GM18907 (cell line): ENCODE measurements at regions not wholly inside any gene's neighbourhood (a gene's known extent, or its start where the extent isn't known, plus 50 kb on each side); places are given as distances from the start of the nearest gene placed in this dataset.
"Not testable (repeated sequence)": the region's sequence is repeated elsewhere in the genome, so short reads cannot be mapped to it uniquely, and the experiment has no call there.

Experiments used
- ATAC-seq: cut with Tn5 transposase; IDR thresholded peaks from one replicate; pipeline ENCODE4 v1.9.1; 2021; ENCODE audit warnings: mild to moderate bottlenecking, moderate library complexity; ENCODE audit not compliant: unreplicated experiment

GRCh38 chr2:176997792-176998169 is 214.8 kb upstream of the HNRNPA3 start:
- ATAC-seq: no peak

DNA sequence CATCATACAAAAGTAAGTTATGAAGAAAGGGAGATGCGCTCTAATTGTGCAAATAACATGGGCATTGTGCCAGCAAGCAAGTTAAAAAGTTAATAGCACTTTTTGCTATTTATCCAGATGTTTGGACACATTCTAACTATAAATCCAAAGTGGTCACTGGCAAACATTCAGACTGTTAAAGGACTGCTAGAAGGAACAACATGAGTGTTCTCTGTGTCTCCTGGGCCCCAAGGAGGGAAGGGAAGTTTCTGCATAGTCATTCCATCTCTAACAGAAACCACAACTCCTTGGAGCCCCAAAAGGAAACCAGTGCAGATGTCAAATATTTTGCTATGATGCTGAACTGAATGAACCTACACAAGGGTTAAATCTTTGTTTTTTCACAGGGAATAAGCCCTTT is 213.3 kb upstream of the HNRNPA3 start:
- ATAC-seq: peak; percentile 83

DNA sequence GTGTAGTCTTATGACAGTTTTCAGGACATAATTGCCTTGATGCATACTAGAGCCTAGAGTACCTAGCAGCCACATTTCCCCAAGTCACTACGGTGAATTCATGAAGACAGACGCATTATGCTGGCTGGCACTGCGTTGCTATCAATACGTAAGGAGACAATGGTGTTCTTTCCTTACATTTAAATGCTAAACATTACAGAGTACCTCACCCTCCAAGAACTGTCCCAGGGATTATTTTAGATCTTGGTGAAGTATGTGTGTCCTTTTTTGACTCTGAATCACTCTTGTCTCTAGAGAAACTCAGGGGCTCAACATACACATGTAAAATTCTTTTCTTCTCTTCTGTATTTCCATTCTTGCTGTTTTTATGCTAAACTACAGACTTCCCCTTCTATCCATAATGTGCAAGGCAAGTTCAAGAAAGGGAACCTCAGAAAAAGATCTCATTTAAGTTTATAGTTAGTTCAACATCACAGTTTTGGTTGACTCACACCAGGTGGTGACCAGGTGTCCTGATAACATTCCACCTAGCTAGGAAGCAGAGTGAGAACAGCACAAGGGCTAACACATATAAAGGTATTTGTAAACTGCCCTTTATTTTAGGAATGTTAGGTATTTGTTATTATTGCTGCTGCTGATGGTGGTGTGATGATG is 212.4 kb upstream of the HNRNPA3 start:
- no peak for ATAC-seq

GRCh38 chr2:177000715-177001072 is 211.9 kb upstream of the HNRNPA3 start:
- no peak for ATAC-seq

GRCh38 chr2:177001334-177001733 is 211.3 kb upstream of the HNRNPA3 start:
- no peak for ATAC-seq

- no peak for ATAC-seq
Observed at GRCh38 chr2:177002983-177003382, 209.6 kb upstream of the HNRNPA3 start.

- not testable (repeated sequence) for ATAC-seq
Observed at GRCh38 chr2:177007726-177008125, 204.9 kb upstream of the HNRNPA3 start.

DNA sequence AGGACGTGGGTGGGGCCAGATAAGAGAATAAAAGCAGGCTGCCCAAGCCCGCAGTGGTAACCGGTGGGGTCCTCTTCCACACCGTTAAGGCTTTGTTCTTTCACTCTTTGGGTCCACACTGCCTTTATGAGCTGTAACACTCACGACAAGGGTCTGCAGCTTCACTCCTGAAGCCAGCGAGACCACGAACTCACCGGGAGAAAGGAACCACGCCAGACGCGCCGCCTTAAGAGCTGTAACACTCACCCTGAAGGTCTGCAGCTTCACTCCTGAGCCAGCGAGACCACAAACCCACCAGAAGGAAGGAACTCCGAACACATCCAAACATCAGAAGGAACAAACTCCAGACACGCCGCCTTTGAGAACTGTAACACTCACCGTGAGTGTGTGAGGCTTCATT is 203.9 kb upstream of the HNRNPA3 start:
- ATAC-seq: not testable (repeated sequence)

DNA sequence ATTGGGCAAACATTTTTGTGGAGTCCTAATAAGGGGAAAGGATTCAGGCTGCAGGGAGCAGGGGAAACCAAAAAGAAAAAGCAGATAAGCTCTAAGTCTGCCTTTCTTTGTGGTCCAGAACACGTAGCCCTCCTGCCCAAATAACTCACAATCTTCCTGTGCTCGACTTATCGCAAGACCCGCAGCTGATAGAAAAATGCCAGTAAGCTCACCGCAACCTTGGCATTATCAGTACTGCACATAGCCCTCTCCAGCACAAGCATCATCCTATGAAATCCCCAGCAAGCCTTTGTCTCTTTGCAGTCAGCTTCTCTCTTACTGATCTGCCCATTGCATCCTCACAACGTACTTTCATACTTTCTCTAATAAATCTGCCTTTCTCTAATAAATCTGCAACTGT is 202.4 kb upstream of the HNRNPA3 start:
- ATAC-seq: no peak

DNA sequence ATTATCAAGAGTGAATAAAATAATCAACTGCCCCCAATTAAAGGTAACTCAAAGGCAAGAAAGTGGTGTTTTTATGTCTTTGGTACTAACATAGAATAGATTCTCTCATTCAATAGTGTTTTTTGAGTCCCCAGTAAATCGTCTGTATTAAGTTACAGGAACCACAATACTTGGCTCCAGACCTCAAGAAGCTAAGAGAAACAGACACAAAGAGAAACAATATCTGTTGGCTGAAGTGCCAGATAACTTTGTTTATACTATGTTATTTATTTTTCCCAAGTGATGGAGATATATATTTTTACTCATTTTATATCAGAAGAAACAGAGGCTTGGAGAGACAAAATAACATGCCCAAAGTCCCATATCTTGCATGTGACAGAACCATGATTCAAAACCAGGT is 201.7 kb upstream of the HNRNPA3 start:
- no peak for ATAC-seq

DNA sequence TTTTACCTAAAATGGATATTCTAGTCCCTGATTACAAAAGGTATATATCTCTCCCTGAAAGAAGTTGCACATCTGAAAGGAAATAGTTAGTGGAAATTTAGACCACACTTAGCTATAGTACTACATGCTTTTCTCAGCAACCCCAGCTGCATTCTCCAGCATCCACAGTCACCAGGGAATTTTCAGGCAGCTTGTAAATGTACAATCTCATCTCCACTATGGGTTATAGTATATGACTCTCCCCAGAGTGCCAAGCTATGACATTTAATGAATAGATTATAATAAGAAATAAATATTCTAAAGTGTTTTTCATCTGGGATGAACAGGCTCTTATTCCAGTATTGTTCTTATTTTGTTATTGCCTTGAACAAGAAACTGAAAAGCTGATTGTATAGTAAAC is 197.6 kb upstream of the HNRNPA3 start:
- ATAC-seq: no peak

DNA sequence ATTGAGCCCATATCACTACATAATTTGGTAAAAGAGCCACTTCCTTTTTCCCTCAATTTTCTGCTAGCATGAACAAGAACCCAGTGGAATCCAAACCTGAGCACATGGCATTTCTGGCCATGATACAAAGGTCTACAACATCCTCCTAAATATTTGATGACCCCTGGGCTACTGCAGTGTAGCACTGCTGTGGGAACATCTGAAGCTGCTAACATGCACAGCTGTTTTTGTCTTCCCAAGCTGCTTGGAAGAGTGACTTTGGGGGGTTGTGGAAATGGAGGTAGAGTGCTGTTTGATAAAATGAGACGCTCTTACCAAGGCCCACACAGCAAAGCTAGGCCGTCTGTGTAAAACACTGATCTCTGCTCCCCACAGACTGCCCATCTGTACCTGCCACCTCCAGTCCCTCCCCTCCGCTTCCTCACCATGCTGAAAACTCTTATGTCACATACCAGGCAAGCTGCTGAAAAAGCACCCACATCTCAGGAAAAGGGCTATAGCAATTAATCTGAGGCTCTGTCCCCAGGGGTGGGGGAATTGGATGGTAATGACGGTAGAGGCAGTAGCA is 197.2 kb upstream of the HNRNPA3 start:
- ATAC-seq: no peak

DNA sequence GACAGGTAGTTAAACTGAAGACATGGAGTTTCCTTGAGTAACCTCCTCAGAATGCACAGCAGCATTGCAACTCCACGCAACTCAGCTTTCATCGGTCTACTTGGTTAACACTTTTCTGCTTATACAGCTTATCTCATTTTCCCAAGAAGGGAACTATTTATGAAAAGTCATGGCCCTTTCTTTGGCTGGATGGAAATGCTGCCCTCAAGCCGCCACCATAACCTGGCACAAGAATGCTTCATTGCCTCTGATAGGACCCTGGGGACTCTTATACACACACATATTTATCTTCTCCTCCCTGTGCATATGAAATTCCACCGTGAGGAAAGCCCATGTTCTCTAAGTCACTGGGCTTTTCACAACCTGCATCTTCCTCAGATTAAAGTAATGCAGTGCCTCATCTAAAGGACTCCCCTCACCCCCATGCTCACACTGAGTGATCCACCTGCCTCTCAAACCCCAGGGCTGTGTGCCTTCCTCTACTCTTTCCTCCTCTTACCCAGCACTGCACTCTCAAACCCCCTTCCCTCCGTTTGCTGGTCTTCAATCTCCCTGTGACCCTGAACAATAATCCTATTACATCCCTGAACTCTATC is 192.0 kb upstream of the HNRNPA3 start:
- ATAC-seq: no peak

- ATAC-seq: no peak
Observed at GRCh38 chr2:177021706-177022343, 190.8 kb upstream of the HNRNPA3 start.

- no peak for ATAC-seq
Observed at GRCh38 chr2:177024765-177025164, 187.8 kb upstream of the HNRNPA3 start.

DNA sequence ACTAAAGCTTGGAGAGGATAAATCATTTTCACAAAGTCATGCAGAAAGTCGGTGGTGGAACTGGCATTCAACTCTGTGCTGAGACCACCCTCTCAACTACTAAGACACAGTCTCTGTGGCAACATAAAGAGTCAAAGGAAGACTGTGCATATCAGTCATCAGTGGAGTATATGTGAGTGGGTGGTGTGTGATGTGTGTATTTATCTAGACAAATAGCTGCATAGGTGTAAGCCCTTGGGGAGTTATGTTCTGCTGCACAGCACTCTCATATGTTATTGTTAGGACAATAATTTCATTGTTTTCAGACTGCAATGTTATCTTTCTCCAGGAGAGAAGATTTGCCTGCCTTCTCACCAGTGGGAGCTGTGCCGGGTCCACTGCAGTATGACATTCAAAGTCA is 186.3 kb upstream of the HNRNPA3 start:
- no peak for ATAC-seq

GRCh38 chr2:177026956-177027355 is 185.6 kb upstream of the HNRNPA3 start:
- no peak for ATAC-seq

DNA sequence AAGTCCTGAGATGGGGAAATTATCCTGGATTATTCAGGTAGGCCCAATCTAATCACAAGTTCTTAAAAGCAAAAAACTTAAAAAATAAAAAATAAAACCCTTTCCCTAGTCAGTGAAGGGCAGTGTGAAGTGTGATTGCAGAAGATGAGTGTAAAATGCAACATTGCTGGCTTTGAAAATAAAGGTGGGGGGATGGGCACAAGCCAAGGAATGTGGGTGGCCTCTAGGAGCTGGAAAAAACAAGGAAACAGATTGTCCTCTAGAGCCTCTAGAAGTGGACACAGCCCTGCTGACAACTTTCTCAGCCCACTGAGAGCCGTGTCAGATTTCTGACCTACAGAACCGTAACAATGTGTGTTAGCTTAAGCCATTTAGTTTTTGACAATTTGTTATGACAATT is 184.3 kb upstream of the HNRNPA3 start:
- ATAC-seq: no peak

- no peak for ATAC-seq
Observed at GRCh38 chr2:177029075-177029474, 183.5 kb upstream of the HNRNPA3 start.

GRCh38 chr2:177029501-177029900 is 183.1 kb upstream of the HNRNPA3 start:
- no peak for ATAC-seq

- no peak for ATAC-seq
Observed at GRCh38 chr2:177029901-177030300, 182.7 kb upstream of the HNRNPA3 start.

GRCh38 chr2:177030451-177031105 is 182.0 kb upstream of the HNRNPA3 start:
- ATAC-seq: no peak
